RPMI8226 (cell line): ENCODE measurements at regions not wholly inside any gene's neighbourhood (a gene's known extent, or its start where the extent isn't known, plus 50 kb on each side); places are given as distances from the start of the nearest gene placed in this dataset.
"Not testable (repeated sequence)": the region's sequence is repeated elsewhere in the genome, so short reads cannot be mapped to it uniquely, and the experiment has no call there.

Source experiments
- DNase-seq: peaks from one replicate; pipeline ENCODE4 v3.0.0-alpha.2; 2015

GRCh38 chr3:59538753-59539432, 489.1 kb upstream of the CFAP20DC start:
- no peak for DNase-seq

DNA sequence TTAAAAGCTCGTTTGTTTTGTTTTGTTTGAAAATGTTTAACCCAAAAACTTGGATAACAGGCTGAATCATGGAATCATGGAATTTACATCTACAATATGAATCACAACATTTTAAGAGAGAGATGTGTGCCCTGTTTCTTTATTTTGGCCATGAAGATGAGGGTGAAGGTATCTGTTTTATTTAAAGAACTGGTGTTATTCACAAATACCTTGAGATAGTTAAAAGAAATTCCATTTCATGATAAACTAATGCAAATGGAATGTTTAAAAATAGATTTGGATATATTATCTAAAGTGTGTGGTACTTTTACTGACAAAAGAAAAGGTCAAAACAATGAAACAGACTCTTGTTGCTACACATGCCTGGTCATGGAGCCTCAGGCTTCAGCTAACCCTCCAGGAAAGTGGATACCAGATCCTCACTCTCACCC, 486.0 kb upstream of the CFAP20DC start:
- no peak for DNase-seq

- DNase-seq = no peak
These were observed 482.2 kb upstream of the CFAP20DC start for GRCh38 chr3:59531994-59532393.

DNA sequence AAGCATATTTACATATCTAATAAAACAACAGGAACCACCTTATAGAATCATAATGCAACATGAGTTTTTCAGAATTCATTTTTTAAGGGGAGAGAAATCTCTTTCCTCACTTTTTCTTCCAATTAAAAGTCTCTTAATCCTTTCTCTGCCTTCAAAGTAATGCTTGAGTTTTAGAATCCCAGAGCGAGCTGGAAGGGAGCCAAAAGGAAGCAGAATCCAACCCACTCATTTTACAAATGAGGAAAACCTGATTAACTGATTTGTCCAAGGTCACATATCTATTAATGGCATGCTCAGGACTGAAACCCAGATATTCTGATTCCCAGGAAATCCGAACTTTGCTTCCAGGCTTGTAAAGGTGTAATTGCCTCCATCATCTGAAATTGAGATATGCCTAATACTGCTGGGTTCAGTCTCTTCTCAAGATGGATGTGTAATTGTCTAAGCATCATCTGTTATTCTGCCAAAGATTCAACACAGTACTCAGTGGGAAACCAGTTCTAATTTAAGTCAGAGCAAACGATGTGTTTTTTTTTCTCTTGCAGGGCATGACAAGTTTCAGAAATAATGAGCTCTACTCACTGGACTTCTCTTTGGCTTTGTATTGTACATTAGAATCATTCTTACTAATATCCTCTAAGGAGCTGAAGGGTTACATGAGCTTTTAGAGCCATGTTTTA, 481.4 kb upstream of the CFAP20DC start:
- DNase-seq = no peak

DNA sequence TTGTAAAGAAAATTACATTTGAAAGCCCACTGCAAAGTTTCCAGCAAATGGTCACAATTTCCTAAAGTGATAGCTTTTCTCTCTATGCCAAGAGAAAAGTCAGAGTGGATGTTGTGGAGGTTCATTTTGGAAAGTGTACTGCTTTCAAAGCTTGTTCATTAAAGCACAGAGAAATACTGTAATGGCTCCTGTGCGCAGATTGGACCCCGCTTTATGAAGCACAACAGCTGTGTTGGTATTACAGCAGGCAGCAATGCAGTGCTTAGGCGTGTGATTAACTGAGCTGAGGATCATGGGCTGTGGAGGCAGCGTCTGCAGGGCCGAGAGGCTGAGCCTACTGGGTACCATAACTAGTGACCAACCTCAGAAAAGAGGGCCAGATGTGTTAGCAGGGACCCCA, 478.4 kb upstream of the CFAP20DC start:
- no peak for DNase-seq

GRCh38 chr3:59527493-59527892, 477.7 kb upstream of the CFAP20DC start:
- no peak for DNase-seq

DNA sequence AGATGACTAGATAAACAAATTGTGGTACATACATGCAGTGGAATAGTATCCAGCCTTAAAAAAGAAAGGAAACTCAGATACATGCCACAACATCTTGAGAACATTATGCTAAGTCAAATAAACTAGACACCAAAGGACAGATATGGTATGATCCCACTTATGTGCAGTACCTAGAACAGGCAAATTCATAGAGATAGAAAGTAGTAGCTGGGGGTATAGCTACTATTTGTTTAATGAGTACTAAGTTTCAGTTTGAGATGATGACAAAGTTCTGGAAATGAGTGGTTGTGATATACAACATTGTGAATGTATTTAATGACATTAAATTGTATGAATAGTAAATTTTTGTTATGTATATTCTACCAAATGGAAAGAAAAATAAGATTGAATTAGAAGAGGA, 477.2 kb upstream of the CFAP20DC start:
- DNase-seq = no peak

GRCh38 chr3:59522550-59522949, 472.7 kb upstream of the CFAP20DC start:
- no peak for DNase-seq

GRCh38 chr3:59519094-59519493, 469.3 kb upstream of the CFAP20DC start:
- no peak for DNase-seq

DNA sequence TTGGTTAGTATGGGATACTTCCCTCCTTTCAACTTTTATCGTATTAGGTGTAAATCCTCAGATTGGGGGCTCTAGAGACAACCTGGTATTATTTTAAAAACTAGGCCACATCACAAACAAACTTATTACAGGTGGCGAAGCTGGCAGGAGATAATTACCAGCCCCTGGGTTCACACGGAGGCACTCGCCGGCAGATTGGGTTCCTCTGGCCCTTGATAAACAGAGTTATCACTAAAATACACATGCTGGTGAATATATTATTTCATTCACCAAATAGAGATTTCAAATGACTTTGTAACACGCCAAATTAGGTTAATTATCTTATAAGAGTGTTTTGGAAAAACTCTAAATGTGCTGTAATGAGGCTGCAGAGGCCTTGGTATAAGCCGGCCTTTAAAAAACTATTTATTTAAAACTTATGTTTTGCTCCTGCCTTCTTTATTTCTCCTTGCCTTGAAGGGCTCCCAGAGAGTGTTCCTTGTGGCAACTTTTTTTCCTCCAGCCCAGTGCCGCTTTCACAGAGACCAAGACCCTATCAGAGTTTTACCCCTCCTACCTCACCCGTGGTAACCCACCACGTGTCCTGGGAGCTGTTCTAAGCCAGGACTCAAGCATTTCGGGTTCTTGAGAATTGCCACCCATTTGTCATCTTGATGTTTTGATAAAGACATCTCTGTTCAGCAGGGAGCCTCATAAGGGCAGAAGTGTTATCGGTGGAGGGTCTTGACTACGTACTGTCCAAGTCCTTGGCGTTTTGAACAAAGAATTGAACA, 468.6 kb upstream of the CFAP20DC start:
- DNase-seq = no peak

DNA sequence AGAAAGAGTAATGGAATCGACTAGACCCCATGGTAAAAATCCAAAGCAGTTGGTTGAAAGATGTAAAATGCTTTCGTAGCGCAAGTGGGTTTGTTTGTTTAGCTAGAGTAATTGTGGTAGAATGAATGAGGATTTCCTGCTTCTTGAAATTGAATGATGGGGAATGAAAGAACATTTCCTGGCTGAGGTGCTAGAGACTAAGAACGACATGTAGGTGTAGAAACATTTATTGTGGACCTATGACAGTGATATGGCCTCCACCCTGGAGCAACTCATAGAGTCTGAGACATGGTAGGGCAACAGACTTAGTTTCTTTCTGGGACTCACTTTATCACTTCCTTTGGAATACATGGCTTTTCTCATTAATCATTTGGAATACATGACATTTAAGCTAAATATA, 467.6 kb upstream of the CFAP20DC start:
- no peak for DNase-seq

- no peak for DNase-seq
These were observed 466.1 kb upstream of the CFAP20DC start for GRCh38 chr3:59515966-59516365.

GRCh38 chr3:59514865-59515482, 465.1 kb upstream of the CFAP20DC start:
- DNase-seq = no peak

DNA sequence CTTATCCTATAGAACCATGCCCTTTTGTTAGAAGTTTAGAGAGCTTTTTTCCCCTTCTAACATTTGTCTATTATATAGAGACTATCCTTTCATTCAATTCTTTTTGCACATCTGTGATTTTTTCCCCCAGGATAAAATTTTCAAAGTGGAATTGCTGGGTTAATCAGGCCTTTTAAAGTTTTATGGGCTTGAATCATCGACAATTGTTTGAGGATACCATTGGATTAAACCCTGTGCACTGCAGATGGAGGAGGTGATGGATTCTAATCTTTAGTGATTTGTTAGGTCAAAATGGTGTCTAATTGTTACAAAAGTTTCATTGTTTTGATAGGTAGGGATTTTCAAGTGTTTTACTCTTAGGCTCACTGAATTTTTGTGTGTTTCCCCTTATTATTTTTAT, 463.7 kb upstream of the CFAP20DC start:
- no peak for DNase-seq

- no peak for DNase-seq
These were observed 462.2 kb upstream of the CFAP20DC start for GRCh38 chr3:59512066-59512465.

GRCh38 chr3:59510576-59510975, 460.8 kb upstream of the CFAP20DC start:
- DNase-seq = no peak

DNA sequence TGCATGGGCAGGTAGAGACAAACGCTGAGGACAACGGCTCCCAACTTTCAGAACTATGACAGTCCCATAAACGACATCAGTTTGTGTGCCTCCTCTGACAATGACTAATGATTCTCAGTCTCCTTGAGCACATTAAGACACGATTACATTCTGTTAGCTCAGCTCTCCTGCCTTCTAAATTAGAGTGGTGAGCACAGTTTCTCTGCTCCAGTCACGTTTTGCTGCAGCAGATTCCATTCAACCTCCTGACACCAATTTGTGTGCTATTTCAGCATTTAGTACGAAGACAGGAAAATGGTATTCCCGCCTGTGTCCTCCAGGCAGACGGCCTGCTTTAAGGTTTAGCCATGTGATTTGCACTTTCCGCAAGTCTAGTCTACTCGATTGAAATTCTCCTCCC, 458.4 kb upstream of the CFAP20DC start:
- DNase-seq = no peak

- no peak for DNase-seq
These were observed 456.4 kb upstream of the CFAP20DC start for GRCh38 chr3:59506191-59506590.

GRCh38 chr3:59503441-59503840, 453.6 kb upstream of the CFAP20DC start:
- no peak for DNase-seq

- DNase-seq = no peak
These were observed 453.0 kb upstream of the CFAP20DC start for GRCh38 chr3:59502806-59503205.

GRCh38 chr3:59499954-59500353, 450.1 kb upstream of the CFAP20DC start:
- no peak for DNase-seq

DNA sequence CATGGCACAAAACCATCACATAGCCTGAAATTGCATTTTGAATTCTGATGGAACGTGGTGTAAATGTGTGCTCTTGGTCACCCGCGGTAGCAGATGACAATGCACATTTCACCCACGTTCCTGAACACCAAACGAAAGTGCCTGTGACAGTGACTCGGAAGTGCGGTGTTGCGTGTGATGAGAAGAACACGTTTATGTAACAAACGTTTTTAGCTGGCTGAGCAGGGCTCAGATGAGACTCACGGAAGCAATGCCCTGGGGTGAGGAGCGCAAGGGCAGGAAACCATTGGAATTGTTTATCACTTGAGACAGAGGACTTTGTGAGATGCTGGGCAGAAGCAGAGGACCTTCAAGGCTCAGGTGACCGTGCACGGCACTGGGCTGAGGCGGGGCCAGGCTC, 449.2 kb upstream of the CFAP20DC start:
- no peak for DNase-seq

- DNase-seq = no peak
These were observed 446.4 kb upstream of the CFAP20DC start for GRCh38 chr3:59496250-59496649.

DNA sequence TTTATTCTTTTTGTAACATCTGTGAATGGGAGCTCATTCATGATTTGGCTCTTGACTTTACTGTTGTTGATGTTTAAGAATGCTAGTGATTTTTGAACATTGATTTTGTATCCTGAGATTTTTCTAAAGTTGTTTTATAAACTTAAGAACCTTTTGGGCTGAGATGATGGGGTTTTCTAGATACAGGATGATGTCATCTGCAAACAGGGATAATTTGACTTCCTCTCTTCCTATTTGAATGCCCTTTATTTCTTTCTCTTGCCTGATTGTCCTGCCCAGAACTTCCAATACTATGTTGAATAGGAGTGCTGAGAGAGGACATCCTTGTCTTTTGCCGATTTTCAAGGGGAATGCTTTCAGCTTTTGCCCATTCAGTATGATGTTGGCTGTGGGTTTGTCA, 445.1 kb upstream of the CFAP20DC start:
- not testable (repeated sequence) for DNase-seq
